Naive thymus-derived CD8-positive, alpha-beta T cell (primary cell): ENCODE measurements at regions not wholly inside any gene's neighbourhood (a gene's known extent, or its start where the extent isn't known, plus 50 kb on each side); places are given as distances from the start of the nearest gene placed in this dataset.

Experiments used
- ATAC-seq, 2 donors: fragments of 150-1000 bp; cut with Tn5 transposase in 1 of 2; sonication (Bioruptor Pico), chemical (Tn5 transposase) in 1 of 2; 1 replicate in 1 of 2; 2 replicates in 1 of 2; pipeline ENCODE4 v1.10.0; 2021; ENCODE audit warnings: mild to moderate bottlenecking in 2 of 2, moderate library complexity in 2 of 2
- POLR2A ChIA-PET: fragments of 350-600 bp; sonication (Branson Sonifier 250); formaldehyde crosslinking; loops from one replicate; lab custom pipeline; 2021; ENCODE audit warnings: antibody characterized with exemption; lab: Charles Lee
- DNase-seq, 10 donors: peaks; one replicate each; pipeline versions ENCODE4 v3.0.0 to v3.0.0-alpha.2; 2020 to 2022
- H3K27ac Mint-ChIP-seq, 10 donors: one replicate each; pipeline ENCODE4 v1.8.0; 2020 to 2022; ENCODE audit warnings: mild to moderate bottlenecking in 10 of 10, mixed read lengths in 10 of 10, moderate library complexity in 4 of 10, inconsistent platforms in 1 of 10
- H3K27me3 Mint-ChIP-seq, 5 donors: one replicate each; pipeline ENCODE4 v1.8.0; 2021 to 2022; ENCODE audit warnings: mixed read lengths in 5 of 5
- H3K36me3 Mint-ChIP-seq, 3 donors: one replicate each; pipeline ENCODE4 v1.8.0; 2020 to 2022; ENCODE audit warnings: mixed read lengths in 3 of 3, mild to moderate bottlenecking in 2 of 3, inconsistent platforms in 1 of 3
- H3K4me1 Mint-ChIP-seq, 4 donors: one replicate each; pipeline ENCODE4 v1.8.0; 2021 to 2022; ENCODE audit warnings: mixed read lengths in 4 of 4
- H3K4me3 Mint-ChIP-seq, 10 donors: one replicate each; pipeline ENCODE4 v1.8.0; 2020 to 2022; ENCODE audit warnings: mild to moderate bottlenecking in 10 of 10, mixed read lengths in 10 of 10, moderate library complexity in 6 of 10, inconsistent platforms in 1 of 10
- H3K9me3 Mint-ChIP-seq, 9 donors: one replicate each; pipeline ENCODE4 v1.8.0; 2020 to 2022; ENCODE audit warnings: mixed read lengths in 9 of 9, mild to moderate bottlenecking in 3 of 9, inconsistent platforms in 1 of 9, moderate library complexity in 1 of 9

GRCh38 chr13:62049992-62050391 is 634.3 kb upstream of the PCDH20 start:
- Mint-ChIP-seq H3K36me3 (no peaks in the 10 kb centered on the region), H3K27ac (no peak overlapping the region), H3K9me3 (peaks cover 0 to 16% (median 10%) of the 10 kb centered on the region in 9 donors), H3K27me3 (no peaks in the 10 kb centered on the region), H3K4me3 (no peak overlapping the region), H3K4me1 (no peaks in the 10 kb centered on the region)
- DNase-seq (no peak), ATAC-seq (no peak)
- POLR2A ChIA-PET = no interaction called here

DNA sequence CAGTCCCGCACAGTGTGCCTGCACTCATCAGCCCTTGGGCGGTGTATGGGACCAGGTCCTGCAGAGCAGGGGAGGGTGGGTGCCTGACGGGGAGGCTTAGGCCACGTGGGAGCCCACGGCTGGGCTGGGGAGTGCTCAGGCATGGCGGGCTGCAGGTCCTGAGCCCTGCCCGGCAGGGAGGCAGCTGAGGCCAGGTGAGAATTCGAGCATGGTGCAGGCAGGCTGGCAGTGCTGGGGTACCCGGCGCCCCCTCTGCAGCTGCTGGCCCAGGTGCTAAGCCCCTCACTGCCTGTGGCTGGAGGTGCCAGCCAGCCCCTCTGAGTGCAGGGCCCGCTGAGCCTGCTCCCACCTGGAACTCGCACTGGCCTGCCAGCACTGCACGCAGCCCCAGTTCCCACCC is 630.9 kb upstream of the PCDH20 start:
- DNase-seq = no peak
- no peak for ATAC-seq
- POLR2A ChIA-PET = no interaction called here
- H3K9me3 Mint-ChIP-seq = peaks cover 0 to 16% (median 9%) of the 10 kb centered on the region in 9 donors
- H3K27ac Mint-ChIP-seq = no peak overlapping the region
- H3K36me3 Mint-ChIP-seq = no peaks in the 10 kb centered on the region
- H3K4me3 Mint-ChIP-seq = no peak overlapping the region
- H3K27me3 Mint-ChIP-seq = no peaks in the 10 kb centered on the region
- H3K4me1 Mint-ChIP-seq = no peaks in the 10 kb centered on the region

- H3K27ac Mint-ChIP-seq = no peak overlapping the region
- POLR2A ChIA-PET = no interaction called here
Measured at GRCh38 chr13:62043600-62043999, 628.0 kb upstream of the PCDH20 start.

GRCh38 chr13:62040806-62041205 is 625.2 kb upstream of the PCDH20 start:
- H3K36me3 Mint-ChIP-seq = no peaks in the 10 kb centered on the region
- ATAC-seq = no peak
- no peak overlapping the region for H3K4me3 Mint-ChIP-seq
- no peak for DNase-seq
- no peaks in the 10 kb centered on the region for H3K27me3 Mint-ChIP-seq
- POLR2A ChIA-PET = no interaction called here
- H3K4me1 Mint-ChIP-seq = no peaks in the 10 kb centered on the region
- peaks cover 0 to 14% (median 3%) of the 10 kb centered on the region in 9 donors for H3K9me3 Mint-ChIP-seq
- H3K27ac Mint-ChIP-seq = no peak overlapping the region

More at GRCh38 chr13:62043600-62043999, 628.0 kb upstream of the PCDH20 start:
- H3K4me3 Mint-ChIP-seq = no peak overlapping the region
- no peaks in the 10 kb centered on the region for H3K4me1 Mint-ChIP-seq
- H3K27me3 Mint-ChIP-seq = no peaks in the 10 kb centered on the region
- H3K36me3 Mint-ChIP-seq = no peaks in the 10 kb centered on the region
- no peak for ATAC-seq
- peaks cover 0 to 11% (median 0%) of the 10 kb centered on the region in 9 donors for H3K9me3 Mint-ChIP-seq
- no peak for DNase-seq

GRCh38 chr13:62040078-62040477 is 624.4 kb upstream of the PCDH20 start:
- Mint-ChIP-seq H3K27me3 (no peaks in the 10 kb centered on the region), H3K4me1 (no peaks in the 10 kb centered on the region), H3K36me3 (no peaks in the 10 kb centered on the region), H3K4me3 (no peak overlapping the region), H3K9me3 (peaks cover 0 to 14% (median 0%) of the 10 kb centered on the region in 9 donors), H3K27ac (no peak overlapping the region)
- no peak for DNase-seq
- no peak for ATAC-seq
- POLR2A ChIA-PET = no interaction called here

GRCh38 chr13:62038214-62038613 is 622.6 kb upstream of the PCDH20 start:
- Mint-ChIP-seq H3K27ac (no peak overlapping the region), H3K36me3 (no peaks in the 10 kb centered on the region), H3K4me3 (no peak overlapping the region), H3K9me3 (peaks cover 0 to 14% (median 6%) of the 10 kb centered on the region in 9 donors), H3K4me1 (no peaks in the 10 kb centered on the region), H3K27me3 (no peaks in the 10 kb centered on the region)
- DNase-seq = no peak
- POLR2A ChIA-PET = no interaction called here
- no peak for ATAC-seq

DNA sequence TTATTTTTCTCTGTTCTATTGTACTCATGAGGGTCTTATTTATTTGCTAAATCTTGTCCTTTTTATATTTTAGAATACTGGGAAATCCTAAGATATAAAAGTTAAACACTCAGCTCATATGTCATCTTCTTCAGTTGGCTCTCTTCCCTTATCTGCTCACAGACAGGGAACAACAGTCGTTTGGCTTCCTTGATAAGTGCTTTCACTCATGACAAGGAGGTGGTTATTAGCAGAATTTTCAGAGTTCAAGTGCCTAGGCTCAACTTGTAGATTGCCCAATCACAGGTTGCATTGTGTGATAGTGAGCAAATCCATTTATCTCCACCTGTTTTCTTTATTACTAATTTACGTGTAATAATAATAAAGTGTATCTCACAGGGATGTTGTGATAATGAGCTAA is 620.3 kb upstream of the PCDH20 start:
- H3K36me3 Mint-ChIP-seq = no peaks in the 10 kb centered on the region
- POLR2A ChIA-PET = no interaction called here

DNA sequence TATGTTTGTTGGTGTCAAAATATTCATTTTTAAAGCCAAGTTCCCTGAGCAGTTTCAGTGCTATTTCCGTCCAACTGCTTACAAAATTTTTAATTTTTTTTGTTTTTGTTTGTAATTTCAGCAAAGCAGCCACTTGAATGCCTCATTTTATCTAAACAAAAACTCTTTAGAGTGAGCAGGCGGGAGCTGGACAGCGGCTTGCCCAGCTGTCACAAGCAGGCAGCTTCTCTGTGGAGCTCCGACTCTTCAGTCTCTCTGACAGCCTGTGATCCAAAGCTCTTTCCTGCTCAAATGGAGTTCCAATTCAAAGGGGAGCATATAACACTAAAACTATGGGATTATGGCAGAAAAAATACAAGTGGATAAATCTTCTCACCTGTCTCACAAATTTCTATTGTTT is 618.3 kb upstream of the PCDH20 start:
- no peaks in the 10 kb centered on the region for H3K27me3 Mint-ChIP-seq
- H3K36me3 Mint-ChIP-seq = no peaks in the 10 kb centered on the region
- H3K9me3 Mint-ChIP-seq = peaks cover 0 to 21% (median 9%) of the 10 kb centered on the region in 9 donors
- no peak overlapping the region for H3K4me3 Mint-ChIP-seq
- H3K4me1 Mint-ChIP-seq = no peaks in the 10 kb centered on the region
- POLR2A ChIA-PET = no interaction called here
- no peak overlapping the region for H3K27ac Mint-ChIP-seq
- no peak for DNase-seq
- ATAC-seq = no peak

More for the DNA sequence above, 620.3 kb upstream of the PCDH20 start:
- ATAC-seq = no peak
- no peak overlapping the region for H3K4me3 Mint-ChIP-seq
- peaks cover 0 to 14% (median 9%) of the 10 kb centered on the region in 9 donors for H3K9me3 Mint-ChIP-seq
- no peaks in the 10 kb centered on the region for H3K4me1 Mint-ChIP-seq
- H3K27ac Mint-ChIP-seq = no peak overlapping the region
- no peak for DNase-seq
- H3K27me3 Mint-ChIP-seq = no peaks in the 10 kb centered on the region

DNA sequence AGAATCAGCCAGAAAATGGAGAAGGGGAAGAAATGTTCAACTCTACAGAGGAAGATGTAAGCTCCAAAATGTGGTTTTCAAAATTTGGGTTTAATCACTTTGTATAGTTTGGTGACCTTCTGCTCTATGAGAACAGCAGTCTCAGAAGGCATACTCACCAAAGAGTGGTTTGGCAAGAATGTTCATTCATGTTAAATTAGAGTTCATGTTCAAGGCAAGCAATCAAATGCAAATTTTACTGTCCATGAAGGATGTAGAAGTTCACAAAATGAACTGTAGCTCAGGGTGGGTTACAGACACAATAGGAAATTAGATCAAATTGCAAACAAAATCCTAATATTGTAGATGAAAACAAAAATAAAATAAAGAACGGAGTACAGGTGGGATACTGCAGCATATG is 606.7 kb upstream of the PCDH20 start:
- H3K27ac Mint-ChIP-seq = no peak overlapping the region
- peaks cover 0 to 3% (median 0%) of the 10 kb centered on the region in 5 donors for H3K27me3 Mint-ChIP-seq
- H3K4me1 Mint-ChIP-seq = no peaks in the 10 kb centered on the region
- ATAC-seq (no peak), DNase-seq (no peak)
- no peaks in the 10 kb centered on the region for H3K36me3 Mint-ChIP-seq
- no peak overlapping the region for H3K4me3 Mint-ChIP-seq
- POLR2A ChIA-PET = no interaction called here
- H3K9me3 Mint-ChIP-seq = peaks cover 0 to 8% (median 1%) of the 10 kb centered on the region in 9 donors

GRCh38 chr13:62019858-62020257 is 604.2 kb upstream of the PCDH20 start:
- Mint-ChIP-seq H3K4me1 (no peaks in the 10 kb centered on the region), H3K36me3 (no peaks in the 10 kb centered on the region), H3K4me3 (no peak overlapping the region), H3K27ac (no peak overlapping the region), H3K9me3 (peaks cover 0 to 5% (median 0%) of the 10 kb centered on the region in 9 donors), H3K27me3 (peaks cover 0 to 3% (median 0%) of the 10 kb centered on the region in 5 donors)
- no peak for ATAC-seq
- POLR2A ChIA-PET = no interaction called here
- no peak for DNase-seq

- ATAC-seq (no peak), DNase-seq (no peak)
- peaks cover 0 to 2% (median 0%) of the 10 kb centered on the region in 9 donors for H3K9me3 Mint-ChIP-seq
- POLR2A ChIA-PET = no interaction called here
- no peak overlapping the region for H3K27ac Mint-ChIP-seq
- no peaks in the 10 kb centered on the region for H3K27me3 Mint-ChIP-seq
- H3K36me3 Mint-ChIP-seq = no peaks in the 10 kb centered on the region
- H3K4me1 Mint-ChIP-seq = no peaks in the 10 kb centered on the region
- no peak overlapping the region for H3K4me3 Mint-ChIP-seq
Measured at GRCh38 chr13:62014299-62014698, 598.6 kb upstream of the PCDH20 start.

DNA sequence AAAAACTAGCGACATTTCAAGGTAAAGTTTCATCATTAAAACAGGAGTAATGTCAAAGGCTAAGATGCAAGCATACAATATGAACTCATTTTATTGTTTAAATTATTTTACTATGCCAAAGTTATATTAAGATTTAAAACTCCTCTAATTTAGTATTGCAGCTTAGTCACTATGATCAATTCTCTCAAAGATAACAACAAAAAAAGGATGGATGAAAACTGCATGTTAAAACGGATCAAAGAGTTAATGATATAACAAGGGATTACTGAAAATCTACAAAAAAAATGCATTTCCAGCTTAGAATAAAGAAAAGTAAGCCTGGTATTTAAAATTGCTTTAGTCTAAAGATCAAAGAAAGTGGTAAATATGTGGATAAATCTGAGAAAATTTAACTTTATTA is 587.8 kb upstream of the PCDH20 start:
- H3K36me3 Mint-ChIP-seq = no peaks in the 10 kb centered on the region
- no peaks in the 10 kb centered on the region for H3K4me1 Mint-ChIP-seq
- H3K9me3 Mint-ChIP-seq = peaks cover 0 to 14% (median 4%) of the 10 kb centered on the region in 9 donors
- POLR2A ChIA-PET = no interaction called here
- DNase-seq (no peak), ATAC-seq (no peak)
- no peak overlapping the region for H3K27ac Mint-ChIP-seq
- H3K27me3 Mint-ChIP-seq = no peaks in the 10 kb centered on the region
- H3K4me3 Mint-ChIP-seq = no peak overlapping the region

DNA sequence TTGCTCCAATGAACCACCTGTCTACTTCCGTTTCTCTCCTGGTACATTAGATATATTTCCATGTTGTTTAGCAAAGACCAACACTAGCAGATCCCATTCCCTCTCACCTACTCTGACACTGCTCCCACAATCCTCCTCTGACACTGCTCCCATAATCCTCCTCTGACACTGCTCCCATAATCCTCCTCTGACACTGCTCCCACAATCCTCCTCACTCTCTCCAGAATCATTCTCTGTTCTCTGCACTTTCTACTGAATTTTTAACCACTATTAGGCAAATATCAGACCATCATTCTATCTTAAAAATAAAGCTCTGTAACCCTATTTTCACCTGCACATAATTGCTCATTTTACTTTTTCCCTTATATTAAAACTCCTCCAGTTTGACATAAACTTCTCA is 578.5 kb upstream of the PCDH20 start:
- Mint-ChIP-seq H3K4me1 (no peaks in the 10 kb centered on the region), H3K36me3 (no peaks in the 10 kb centered on the region), H3K27ac (no peak overlapping the region), H3K9me3 (peaks cover 0 to 31% (median 6%) of the 10 kb centered on the region in 9 donors), H3K27me3 (no peaks in the 10 kb centered on the region), H3K4me3 (no peak overlapping the region)
- no peak for DNase-seq
- no peak for ATAC-seq
- POLR2A ChIA-PET = no interaction called here

GRCh38 chr13:61989978-61990377 is 574.3 kb upstream of the PCDH20 start:
- no peak for ATAC-seq
- no peak overlapping the region for H3K4me3 Mint-ChIP-seq
- peaks cover 0 to 19% (median 1%) of the 10 kb centered on the region in 9 donors for H3K9me3 Mint-ChIP-seq
- DNase-seq = no peak
- H3K27me3 Mint-ChIP-seq = no peaks in the 10 kb centered on the region
- no peaks in the 10 kb centered on the region for H3K36me3 Mint-ChIP-seq
- POLR2A ChIA-PET = no interaction called here
- no peaks in the 10 kb centered on the region for H3K4me1 Mint-ChIP-seq
- no peak overlapping the region for H3K27ac Mint-ChIP-seq
